ENCODE measurements at regions not wholly inside any gene's neighbourhood (a gene's known extent, or its start where the extent isn't known, plus 50 kb on each side); places are given as distances from the start of the nearest gene placed in this dataset.

GRCh38 chr2:76312236-76312635, 601.5 kb upstream of the GCFC2 start:
- no peak overlapping the region for H3K27ac ChIP-seq (ENCODE audit: low read length)

GRCh38 chr2:76311728-76312127, 601.0 kb upstream of the GCFC2 start:
- Histone ChIP-seq H3K4me2 (ENCODE audit: insufficient read depth, low read length) (no peak overlapping the region), H3K4me1 (ENCODE audit: insufficient read depth, low read length) (peaks cover 7% of the 10 kb centered on the region; the same call in 1 of the 2 replicates)
- no peak for TF ChIP-seq EZH2 (IDR thresholded peaks at IDR 0.05; ENCODE audit: borderline replicate concordance, low read depth, low read length, severe bottlenecking)
- no peak for TF ChIP-seq CTCF (IDR thresholded peaks at IDR 0.05; ENCODE audit: borderline replicate concordance, extremely low read depth, low read length, poor library complexity, severe bottlenecking)

More at GRCh38 chr2:76312236-76312635, 601.5 kb upstream of the GCFC2 start:
- H3K9me3 ChIP-seq (ENCODE audit: insufficient read depth, low read length, severe bottlenecking), result no peaks in the 10 kb centered on the region
- ATAC-seq (ENCODE audit: insufficient read depth, low read depth), result no peak
- no peak overlapping the region for H2AFZ ChIP-seq (ENCODE audit: low read depth, low read length)
- no peaks in the 10 kb centered on the region for H4K20me1 ChIP-seq (ENCODE audit: insufficient read depth, low read length)
- H3K36me3 ChIP-seq (ENCODE audit: insufficient read depth, low read length), result no peaks in the 10 kb centered on the region
- TF ChIP-seq EZH2 (IDR thresholded peaks at IDR 0.05; ENCODE audit: borderline replicate concordance, low read depth, low read length, severe bottlenecking) (no peak), CTCF (IDR thresholded peaks at IDR 0.05; ENCODE audit: borderline replicate concordance, extremely low read depth, low read length, poor library complexity, severe bottlenecking) (no peak)
- no peaks in the 10 kb centered on the region for H3K79me2 ChIP-seq (ENCODE audit: insufficient read depth, low read length)
- no peak overlapping the region for H3K4me3 ChIP-seq (ENCODE audit: low read depth in 1 of 2, low read length in 2 of 2)
- no peak for DNase-seq
- H3K4me2 ChIP-seq (ENCODE audit: insufficient read depth, low read length), result no peak overlapping the region
- H3K4me1 ChIP-seq (ENCODE audit: insufficient read depth, low read length), result peaks cover 7% of the 10 kb centered on the region; the same call in 1 of the 2 replicates
- no peak overlapping the region for H3K9ac ChIP-seq (ENCODE audit: low read depth, low read length)
- no peaks in the 10 kb centered on the region for H3K27me3 ChIP-seq (ENCODE audit: insufficient read depth, low read length, poor library complexity)

GRCh38 chr2:76310894-76311633, 600.3 kb upstream of the GCFC2 start:
- Histone ChIP-seq H3K27ac (ENCODE audit: low read length) (no peak overlapping the region), H3K79me2 (ENCODE audit: insufficient read depth, low read length) (no peaks in the 10 kb centered on the region), H3K4me3 (ENCODE audit: low read depth in 1 of 2, low read length in 2 of 2) (no peak overlapping the region), H2AFZ (ENCODE audit: low read depth, low read length) (peak overlapping the region; percentile 26; the same call in 1 of the 2 replicates), H3K36me3 (ENCODE audit: insufficient read depth, low read length) (no peaks in the 10 kb centered on the region), H3K27me3 (ENCODE audit: insufficient read depth, low read length, poor library complexity) (no peaks in the 10 kb centered on the region), H3K9me3 (ENCODE audit: insufficient read depth, low read length, severe bottlenecking) (no peaks in the 10 kb centered on the region), H3K4me2 (ENCODE audit: insufficient read depth, low read length) (no peak overlapping the region), H3K4me1 (ENCODE audit: insufficient read depth, low read length) (peaks cover 7% of the 10 kb centered on the region; the same call in 1 of the 2 replicates), H4K20me1 (ENCODE audit: insufficient read depth, low read length) (no peaks in the 10 kb centered on the region), H3K9ac (ENCODE audit: low read depth, low read length) (no peak overlapping the region)
- DNase-seq (no peak), ATAC-seq (ENCODE audit: insufficient read depth, low read depth) (no peak)
- no peak for TF ChIP-seq CTCF (IDR thresholded peaks at IDR 0.05; ENCODE audit: borderline replicate concordance, extremely low read depth, low read length, poor library complexity, severe bottlenecking)

More at GRCh38 chr2:76311728-76312127, 601.0 kb upstream of the GCFC2 start:
- no peaks in the 10 kb centered on the region for H3K36me3 ChIP-seq (ENCODE audit: insufficient read depth, low read length)
- no peak for DNase-seq
- H3K9me3 ChIP-seq (ENCODE audit: insufficient read depth, low read length, severe bottlenecking), result no peaks in the 10 kb centered on the region
- no peak overlapping the region for H3K4me3 ChIP-seq (ENCODE audit: low read depth in 1 of 2, low read length in 2 of 2)
- H2AFZ ChIP-seq (ENCODE audit: low read depth, low read length), result no peak overlapping the region
- H3K9ac ChIP-seq (ENCODE audit: low read depth, low read length), result no peak overlapping the region
- no peak overlapping the region for H3K27ac ChIP-seq (ENCODE audit: low read length)
- H4K20me1 ChIP-seq (ENCODE audit: insufficient read depth, low read length), result no peaks in the 10 kb centered on the region
- no peak for ATAC-seq (ENCODE audit: insufficient read depth, low read depth)
- H3K27me3 ChIP-seq (ENCODE audit: insufficient read depth, low read length, poor library complexity), result no peaks in the 10 kb centered on the region
- no peaks in the 10 kb centered on the region for H3K79me2 ChIP-seq (ENCODE audit: insufficient read depth, low read length)
